Activated CD4-positive, alpha-beta T cell treated with anti-CD3 and anti-CD28 coated beads for 24 hours (primary cell): ENCODE measurements at regions not wholly inside any gene's neighbourhood (a gene's known extent, or its start where the extent isn't known, plus 50 kb on each side); places are given as distances from the start of the nearest gene placed in this dataset.

Source experiments
- DNase-seq, 2 donors: peaks; one replicate each; pipeline ENCODE4 v3.0.0-alpha.2; 2020; ENCODE audit warnings: low read depth in 2 of 2

DNA sequence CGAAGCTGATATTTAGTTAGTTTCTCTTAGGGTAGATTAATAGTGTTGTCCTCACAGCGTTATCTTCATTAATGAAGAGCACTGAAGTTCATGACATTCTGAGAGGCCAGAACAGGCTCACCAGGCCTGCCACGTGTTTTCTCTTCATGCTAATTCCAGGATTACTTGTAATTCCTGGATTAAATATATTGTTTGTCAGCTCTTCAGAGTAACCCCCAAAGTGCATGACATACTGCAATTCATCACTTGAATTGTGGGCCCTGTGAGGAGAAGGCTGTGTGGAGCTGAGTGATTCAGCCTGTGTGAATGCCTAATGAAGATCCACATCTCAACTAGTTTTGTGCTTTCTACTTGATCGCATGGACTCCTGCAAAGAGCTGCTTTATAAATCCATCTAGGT is 401.0 kb upstream of the ADAMTSL1 start:
- DNase-seq = no peak

DNA sequence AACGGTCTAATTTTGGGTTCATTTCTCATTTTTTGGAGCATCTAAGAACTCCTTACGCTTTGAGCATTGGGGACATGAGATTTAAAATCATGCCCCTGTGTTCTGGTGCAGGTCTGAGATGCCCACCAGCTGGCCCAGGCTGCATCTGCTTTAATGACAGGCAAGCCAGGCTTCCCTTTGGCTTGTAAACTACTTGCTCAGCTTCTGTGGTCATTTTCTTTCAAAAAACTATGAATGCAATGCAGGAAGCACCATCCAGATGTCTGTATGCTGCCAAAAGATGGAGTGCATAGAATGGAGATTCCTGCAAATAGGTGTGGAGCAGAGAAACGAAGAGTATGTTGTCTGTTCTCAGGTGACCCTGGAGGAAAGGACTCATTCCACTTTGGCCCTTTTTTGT is 399.9 kb upstream of the ADAMTSL1 start:
- DNase-seq = no peak

DNA sequence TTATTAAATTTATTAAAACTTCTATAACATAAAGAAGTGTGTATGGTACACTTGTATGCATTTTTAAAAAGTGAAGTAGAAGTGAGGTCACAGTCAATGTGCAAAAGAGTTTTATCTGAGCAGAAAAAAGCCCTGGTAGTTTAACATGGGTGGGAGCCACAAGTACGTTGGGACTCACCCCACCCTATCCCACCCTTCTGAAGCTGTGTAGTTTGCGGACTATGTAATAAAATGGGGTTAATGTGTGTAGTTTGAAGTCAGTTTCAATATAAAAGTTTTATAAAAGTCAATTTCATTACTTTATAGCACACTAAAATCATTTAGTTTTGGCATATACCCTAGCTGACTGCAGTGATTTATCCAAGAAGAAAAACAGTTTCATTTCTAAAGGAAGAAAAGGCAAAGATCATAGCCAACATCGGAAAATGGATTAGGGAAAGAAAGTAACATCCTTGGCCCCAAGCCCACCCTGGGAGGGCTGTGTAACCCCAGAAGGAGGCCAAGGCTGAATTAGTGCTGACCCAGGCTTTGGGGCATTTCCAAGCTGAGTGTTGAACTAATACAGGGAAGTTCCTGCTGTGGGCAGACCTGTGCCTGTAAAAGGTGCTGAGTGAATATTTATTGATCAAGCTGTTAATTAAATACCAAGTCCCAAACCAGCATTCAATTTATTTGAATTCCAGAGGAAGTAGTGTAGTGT is 398.6 kb upstream of the ADAMTSL1 start:
- DNase-seq = no peak

DNA sequence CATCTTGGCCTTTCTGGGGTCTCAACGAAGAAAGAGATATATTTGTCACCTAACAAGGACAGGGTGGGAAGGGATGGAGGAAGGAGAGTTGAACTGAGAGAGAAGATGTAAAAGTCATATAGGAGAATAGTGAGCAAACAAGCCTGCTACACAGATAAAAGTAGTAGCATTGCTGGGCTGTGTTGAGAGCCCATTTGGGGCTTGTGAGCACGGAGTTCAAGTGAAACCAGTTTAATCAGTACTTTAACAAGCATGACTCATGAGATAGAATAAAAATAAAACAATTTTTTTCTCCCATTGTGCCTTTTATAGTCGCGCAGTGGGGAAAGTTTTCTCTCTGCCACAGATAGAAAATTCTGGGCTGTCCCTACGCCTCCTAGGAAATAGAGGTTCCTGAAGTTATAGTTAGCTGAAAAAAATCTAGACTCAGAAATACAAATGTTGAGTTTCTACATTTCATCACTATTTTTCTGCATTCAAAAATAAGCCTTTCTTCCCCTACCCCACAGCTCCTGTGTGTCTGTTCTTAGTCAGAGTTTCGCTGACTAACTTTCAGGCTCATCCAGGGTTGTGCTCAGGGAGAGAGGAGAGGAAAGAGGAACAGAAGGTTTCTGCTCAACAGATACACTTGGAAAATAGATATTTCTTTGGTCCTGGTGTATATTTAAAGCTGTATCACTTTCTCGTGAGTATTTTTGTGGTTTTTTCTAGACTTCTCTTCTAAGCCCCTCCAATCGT is 395.8 kb upstream of the ADAMTSL1 start:
- no peak for DNase-seq

DNA sequence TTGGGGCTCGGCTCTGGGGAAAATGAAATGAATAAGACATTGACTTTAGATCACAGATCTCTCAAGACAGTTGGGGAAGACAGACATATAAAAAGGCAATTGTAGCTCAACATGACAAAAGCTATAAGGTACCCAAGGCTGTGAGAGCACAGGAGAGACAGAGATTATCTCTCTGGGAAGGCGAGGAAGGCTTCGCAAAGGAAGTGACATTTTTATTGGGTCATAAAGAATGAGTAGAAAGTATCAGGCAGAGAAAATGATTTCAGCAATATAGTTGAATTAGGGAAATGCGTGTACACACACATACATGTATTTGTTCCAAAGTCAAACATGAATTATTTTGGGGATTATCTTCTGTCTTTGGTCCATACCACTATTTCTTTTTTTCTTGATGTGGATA is 381.8 kb upstream of the ADAMTSL1 start:
- no peak for DNase-seq

DNA sequence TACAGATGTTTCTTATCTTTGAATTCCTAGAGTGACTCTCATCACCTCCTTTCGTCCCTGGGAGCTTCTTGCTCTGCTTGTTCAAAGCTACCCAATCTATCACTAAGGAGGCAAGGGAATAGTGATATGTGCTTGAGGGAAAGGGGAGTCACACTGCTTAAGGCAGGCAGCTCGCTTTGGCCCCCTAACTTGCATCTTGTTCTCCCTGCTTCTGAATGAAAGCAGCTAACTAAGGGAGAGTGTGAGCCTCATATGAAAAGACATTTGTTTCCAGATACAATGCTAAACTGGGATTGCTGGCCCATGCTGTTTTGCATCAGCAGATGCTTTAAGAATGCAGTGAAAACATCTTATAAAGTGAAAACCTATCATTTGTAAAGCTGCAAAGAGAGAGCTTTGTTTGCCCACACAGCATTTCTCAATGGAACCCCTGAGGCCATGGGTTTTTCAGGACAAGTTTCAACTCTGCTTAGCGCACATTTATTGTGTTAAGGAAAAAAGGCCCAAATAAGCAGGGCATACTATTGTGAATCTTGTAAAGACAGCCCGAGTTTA is 367.9 kb upstream of the ADAMTSL1 start:
- DNase-seq = no peak

DNA sequence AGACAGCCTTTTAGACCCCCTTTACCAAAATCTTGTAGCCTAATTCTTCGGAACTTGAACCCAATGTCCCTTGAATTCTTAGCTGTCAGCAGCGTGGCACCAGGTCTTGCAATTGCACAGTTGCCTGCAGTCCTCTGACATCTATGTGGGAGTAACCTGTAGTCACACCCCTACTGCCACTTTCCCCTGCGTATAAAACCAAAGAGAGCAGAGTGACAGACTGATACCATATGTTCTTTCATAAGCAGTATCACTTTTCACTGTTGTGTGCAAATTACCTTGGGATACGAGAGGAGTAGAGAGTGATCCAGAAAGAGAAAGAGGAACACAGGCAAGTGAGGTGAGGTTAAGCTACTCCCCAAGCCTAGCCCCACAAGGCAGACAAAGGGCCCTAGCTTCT is 364.3 kb upstream of the ADAMTSL1 start:
- no peak for DNase-seq

DNA sequence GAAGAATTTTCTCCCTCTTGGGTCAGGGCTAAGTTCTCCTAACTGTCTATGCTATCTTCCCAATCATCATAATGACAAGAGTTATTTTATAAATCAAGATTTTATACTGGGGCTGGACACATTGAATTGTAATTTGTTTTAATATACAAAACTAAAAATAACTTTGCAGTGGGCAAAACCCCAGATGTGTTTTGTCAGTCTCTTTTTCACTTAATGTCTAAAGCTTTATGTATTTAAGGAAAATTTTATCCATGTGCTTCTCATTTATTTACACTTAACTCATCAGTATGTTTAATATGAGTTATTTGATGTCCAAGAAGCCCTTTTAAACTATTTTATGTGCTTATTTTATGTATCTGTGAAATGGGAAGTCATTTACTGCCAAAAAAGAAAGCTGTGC is 362.8 kb upstream of the ADAMTSL1 start:
- DNase-seq = no peak

DNA sequence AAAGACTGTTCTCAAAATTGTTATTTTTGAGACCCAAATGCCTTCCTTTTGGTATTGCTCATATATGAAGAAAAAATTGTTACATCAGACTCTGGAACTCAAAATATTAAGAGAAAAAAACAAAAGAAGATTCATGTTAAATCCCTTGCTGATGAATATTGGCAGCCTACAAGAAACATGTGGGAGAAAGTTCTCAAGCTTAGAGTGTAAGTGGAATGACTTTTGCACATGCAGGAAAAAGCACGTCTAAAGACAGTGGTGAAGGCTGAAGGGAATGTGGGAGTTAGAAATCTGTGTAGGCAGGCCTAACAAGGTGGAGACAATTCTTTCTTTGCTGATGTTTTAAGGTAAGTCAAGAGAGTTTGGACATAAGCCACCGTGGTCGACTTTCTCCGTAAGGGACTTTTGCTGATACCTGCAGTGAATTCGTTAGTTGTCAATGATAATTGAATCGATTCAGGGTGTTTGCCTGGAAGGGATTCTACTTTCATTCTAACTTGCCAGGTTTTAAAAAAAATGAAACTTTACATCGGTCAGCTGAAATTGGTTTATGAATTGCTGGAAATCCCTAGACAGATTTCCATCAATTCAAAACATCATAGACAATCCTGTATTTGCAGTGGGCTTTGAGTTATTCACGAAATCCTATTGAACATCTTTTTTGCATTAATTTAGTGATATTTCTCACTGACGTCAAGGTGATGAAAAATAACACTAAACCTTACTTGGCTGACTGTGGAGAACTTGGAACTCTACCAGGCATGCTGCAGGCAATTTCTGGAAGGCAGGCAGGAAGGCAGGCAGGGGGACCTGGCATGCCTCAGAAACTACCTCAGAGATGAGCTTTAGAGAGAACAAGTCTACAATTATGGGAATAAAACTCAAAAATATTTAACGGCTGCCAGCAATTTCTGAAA is 359.1 kb upstream of the ADAMTSL1 start:
- no peak for DNase-seq

DNA sequence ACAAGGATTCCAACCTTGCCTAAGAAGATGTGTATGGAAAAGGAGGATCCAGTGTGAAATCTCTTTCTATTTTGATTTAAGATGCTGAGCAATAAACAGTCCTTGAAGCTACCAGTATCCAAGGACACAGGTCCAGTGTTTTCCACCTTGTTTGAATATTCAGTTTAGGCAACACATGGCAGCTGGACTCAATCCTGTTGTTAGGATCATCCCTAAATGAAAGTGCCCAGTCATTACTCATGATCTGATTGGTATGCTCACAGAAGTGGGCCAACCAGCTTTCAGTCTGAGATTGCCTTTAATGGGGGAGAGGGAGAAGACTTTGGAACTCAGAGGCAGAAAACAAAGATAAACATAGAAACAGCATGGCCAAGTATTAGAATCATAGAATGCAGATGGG is 355.7 kb upstream of the ADAMTSL1 start:
- no peak for DNase-seq

DNA sequence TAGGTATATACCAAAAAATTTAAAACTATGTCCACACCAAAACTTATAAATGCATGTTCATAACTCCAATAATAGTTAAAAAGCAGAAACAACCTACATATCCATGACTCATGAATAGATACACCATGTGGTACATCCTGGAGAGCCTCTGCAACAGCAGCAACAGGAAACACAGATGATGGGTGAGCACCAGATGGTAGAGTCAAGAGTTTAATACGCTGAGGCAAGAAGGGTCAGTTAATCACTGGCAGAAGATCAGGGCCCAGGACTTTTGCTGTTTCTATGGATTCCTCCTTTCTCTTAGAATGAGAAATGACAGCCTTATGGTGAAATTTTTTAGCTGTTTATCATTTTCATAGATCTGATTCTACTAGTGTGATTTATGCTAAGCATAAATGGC is 351.8 kb upstream of the ADAMTSL1 start:
- no peak for DNase-seq

DNA sequence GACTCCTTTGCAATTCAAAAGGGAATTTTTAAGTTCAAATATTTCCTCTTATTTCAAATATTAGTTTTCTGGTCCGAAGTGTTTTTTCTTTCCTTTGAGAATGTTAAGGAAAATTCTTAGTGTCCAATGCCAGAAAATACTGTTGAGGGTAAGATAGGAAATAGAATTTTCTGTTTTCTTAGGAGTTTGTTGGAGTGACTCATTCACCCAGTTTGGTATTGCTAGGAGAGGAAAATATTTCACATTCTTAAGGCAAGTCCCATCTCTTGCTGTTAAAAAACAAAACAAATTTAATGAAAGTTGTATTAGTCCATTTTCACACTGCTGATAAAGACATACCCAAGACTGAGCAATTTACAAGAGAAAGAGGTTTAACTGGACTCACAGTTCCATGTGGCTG is 349.2 kb upstream of the ADAMTSL1 start:
- DNase-seq = no peak

DNA sequence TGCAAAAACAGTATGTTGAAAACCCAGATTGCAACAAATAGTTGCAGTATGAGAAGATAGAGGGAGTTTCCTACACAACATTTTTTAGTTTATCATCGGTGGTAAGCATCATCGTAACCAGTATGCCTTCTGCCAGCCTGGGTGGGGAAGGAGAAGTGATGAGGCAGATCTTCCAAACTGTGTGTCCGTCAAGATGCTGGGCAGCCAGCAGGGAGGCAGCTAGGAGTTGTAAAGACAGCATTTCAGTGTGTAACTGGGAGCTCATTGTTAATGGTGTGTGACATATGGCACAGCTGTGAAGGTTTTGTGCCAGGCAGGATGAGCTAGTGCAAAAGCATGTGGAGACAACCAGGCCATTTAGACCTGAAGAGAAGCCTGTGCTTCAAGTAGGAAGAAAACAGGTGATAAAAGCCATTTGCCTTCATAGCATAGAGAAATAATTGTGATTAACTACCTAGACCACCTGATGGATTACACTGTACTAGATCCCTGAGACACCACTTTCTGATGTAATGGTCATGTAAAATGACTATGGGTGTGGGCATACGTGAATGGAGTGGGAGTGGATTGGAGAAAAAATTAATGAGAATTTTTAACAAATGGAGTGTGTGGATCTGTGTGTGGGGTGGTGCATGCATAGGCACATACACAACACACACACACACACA is 347.0 kb upstream of the ADAMTSL1 start:
- DNase-seq = no peak

DNA sequence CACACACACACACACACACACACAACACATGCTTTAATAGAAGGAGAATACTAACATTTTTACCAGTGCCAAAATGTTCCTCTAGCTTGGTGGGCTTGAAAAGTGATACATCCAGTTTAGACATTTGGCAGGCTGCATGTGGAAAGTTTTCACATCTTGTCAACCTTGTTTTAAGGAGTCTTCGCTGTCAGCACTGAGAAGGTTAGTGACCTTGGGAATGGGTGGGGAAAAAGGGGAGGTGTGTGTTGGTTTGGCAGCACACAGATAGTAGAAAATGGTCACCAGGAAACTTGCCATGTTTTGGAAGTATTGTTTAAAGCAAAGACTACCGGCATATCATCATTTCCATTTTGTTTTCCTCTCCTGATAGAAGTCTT is 346.5 kb upstream of the ADAMTSL1 start:
- DNase-seq = no peak

DNA sequence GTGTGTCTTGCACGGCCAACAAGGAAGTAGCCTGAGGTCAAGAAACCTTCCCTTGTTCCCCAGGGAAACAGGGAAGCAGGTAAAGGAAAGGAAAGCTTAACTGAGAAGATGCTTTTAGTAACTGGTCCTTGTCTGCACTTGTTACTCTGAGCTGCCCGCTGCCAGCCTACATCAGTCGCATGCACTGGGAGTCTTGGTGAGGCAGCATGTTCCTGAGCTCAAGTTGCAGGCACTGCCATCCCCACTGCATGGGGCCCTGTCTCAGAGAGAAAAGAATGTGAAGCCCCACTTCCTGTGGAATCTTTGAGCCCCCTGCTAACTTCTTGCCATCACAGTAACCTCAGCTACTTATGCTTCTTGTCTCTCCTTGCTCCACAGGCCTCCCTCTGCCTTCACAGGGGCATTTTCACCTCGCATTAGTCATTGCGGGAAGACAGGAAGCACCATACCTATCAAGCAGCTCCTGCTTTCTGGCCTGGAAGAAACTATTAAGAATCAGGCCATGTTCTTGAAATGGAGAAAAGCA is 344.1 kb upstream of the ADAMTSL1 start:
- no peak for DNase-seq

DNA sequence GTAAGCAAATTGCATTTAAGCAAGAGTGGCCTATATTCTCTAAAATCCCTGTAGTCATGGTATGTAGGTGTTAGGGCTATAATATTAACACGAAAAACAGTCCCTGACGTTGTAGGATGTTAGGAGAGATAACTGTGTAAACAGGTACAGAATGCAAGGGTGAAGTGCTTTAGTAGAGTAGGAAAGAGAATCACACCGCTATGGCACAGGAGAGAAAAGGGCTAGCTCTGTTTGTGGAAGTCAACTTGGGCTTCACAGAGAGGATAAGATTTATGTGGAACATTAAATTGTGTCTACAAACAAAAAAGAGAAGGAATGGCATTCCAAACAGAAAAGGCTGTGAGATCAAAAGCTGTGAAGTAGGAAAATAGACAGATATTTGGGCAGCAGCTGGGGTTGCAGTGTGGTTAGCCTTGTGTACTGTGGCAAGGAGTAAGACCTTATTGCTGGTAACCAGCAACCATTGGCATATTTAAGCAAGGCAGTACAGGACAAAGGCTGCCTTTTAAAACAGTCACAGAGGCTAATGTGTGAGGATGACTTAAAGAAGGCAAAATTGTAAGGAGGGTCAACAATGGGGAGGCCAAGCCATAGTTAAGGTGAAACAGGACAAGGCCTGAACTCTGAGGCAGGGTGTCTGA is 337.5 kb upstream of the ADAMTSL1 start:
- no peak for DNase-seq

DNA sequence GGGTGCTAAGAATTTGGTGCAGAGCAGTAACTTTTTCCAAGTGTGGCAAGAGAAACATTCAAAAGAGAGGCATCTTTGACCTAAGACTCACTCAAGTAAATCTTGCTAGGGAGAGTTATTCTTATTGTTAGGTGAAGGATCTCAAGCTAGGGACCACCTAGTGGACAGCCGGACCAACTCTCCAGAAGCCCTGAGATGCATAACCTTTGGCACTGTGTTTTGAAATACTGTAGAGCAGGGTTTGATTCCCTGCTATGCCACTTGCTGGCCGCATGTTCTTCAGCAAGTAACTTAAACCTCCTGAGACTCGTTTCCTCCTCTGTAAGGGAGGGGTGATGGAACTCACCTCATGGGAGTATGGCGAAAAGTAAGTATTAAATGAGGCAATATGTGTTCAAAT is 336.1 kb upstream of the ADAMTSL1 start:
- no peak for DNase-seq

DNA sequence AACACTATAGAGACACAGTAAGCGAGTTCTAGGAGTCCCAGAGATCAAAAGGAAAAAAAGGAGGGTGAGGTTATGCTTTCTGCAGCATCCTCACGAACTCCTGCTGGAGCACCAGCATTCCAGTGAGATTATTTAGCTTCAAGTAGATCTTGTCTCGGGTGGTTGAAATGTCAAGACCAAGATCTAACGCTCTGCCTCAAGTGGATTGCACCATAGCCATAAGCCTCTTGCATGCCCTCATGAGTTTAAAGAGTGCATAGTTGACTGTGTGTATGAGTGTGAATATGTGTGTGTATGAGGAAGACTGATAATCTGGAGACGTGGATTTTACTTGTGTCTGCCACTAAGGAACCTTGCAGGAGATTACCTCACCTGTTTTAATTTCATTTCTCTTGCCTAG is 335.3 kb upstream of the ADAMTSL1 start:
- DNase-seq = no peak

DNA sequence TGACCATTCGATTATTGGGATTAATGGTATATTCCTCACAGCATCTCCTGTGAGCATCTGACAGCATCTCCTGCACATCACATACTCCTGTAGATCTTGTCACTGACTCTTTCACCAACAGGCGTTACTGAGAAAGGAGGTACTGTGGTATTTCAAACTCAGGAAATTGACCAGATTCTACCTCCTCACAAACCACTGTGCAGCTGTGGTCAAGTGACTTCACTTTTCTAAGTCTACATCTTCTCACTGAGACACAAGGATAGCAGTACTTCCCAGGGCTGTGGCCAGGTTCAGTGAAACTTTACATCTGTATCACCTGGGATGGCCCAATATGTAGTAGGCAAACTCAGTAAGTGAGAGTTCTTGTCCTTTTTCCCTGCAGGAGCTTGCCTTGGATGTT is 332.3 kb upstream of the ADAMTSL1 start:
- DNase-seq = no peak

DNA sequence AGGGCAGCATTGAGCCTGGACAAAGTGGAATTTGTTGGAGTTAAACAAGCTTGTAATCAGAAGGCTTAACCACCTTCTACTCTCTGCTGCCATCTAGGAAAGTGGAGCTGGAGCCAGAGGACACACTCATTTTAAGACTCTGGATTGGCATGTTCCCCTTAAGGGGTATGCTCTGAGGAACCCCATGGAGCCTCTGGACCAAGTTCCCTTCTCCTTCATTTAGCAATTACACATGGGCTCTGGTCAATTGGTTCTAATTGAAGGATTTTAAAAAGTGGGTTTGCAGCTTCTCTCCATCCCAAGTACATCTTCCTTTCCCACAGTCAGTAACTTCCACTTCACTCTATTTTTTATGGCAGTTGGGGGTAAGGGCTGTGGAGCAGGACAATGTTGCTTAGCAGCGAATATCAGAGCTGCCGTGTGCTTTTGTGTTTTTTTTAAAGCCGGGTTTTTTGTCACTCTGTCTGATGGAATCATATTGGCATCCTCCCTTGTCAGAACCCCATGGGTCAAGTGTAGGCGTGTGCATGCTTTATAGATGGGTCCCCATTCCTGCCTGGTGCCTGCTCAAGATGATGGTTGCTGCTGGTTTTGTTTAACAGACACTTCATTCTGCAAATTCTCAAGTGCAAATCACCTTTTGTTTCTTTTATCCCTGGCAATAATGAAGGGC is 330.7 kb upstream of the ADAMTSL1 start:
- DNase-seq = no peak

DNA sequence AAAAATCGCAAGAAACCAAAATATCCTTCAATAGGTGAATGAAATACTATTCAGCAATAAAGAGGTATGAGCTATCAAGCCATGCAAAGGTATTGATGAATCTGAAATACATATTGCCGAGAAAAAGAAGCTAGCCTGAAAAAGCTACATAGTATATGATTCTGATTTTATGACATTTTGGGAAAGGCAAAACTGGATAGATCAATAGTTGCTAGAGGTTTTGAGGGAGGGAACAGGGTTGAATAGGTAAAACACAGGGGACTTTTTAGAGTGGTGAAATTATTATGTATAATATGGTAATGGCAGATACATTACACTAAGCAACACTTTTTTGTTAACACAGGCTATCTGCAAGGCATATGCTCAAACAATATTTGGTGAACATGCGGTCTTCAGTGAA is 327.6 kb upstream of the ADAMTSL1 start:
- DNase-seq = no peak
